Liver (tissue), 7 donors: ENCODE measurements at regions not wholly inside any gene's neighbourhood (a gene's known extent, or its start where the extent isn't known, plus 50 kb on each side); places are given as distances from the start of the nearest gene placed in this dataset.

Source experiments
- DNase-seq: peaks from one replicate; pipeline ENCODE4 v3.0.0-alpha.2; 2017; ENCODE audit warnings: low spot score
- H3K27ac ChIP-seq, 2 donors: one replicate each; pipeline ENCODE4 v1.7.0; 2013; ENCODE audit warnings: inconsistent platforms in 2 of 2, low read length in 2 of 2, control low read depth in 1 of 2, low read depth in 1 of 2, mild to moderate bottlenecking in 1 of 2
- H3K27me3 ChIP-seq, 4 donors: one replicate each; pipeline versions ENCODE4 v1.6.1 to v1.7.0; 2013; ENCODE audit warnings: low read length in 3 of 4, inconsistent platforms in 1 of 4, mild to moderate bottlenecking in 1 of 4, moderate library complexity in 1 of 4; ENCODE audit not compliant: control insufficient read depth in 4 of 4, insufficient read depth in 4 of 4
- H3K36me3 ChIP-seq, 4 donors: one replicate each; pipeline versions ENCODE4 v1.6.1 to v1.7.0; 2013; ENCODE audit warnings: low read length in 3 of 4, mild to moderate bottlenecking in 3 of 4, low read depth in 1 of 4, moderate library complexity in 1 of 4; ENCODE audit not compliant: control insufficient read depth in 4 of 4, insufficient read depth in 3 of 4
- H3K4me1 ChIP-seq, 4 donors: one replicate each; pipeline versions ENCODE4 v1.6.1 to v1.7.0; 2013; ENCODE audit warnings: low read length in 3 of 4, mild to moderate bottlenecking in 3 of 4, moderate library complexity in 1 of 4; ENCODE audit not compliant: control insufficient read depth in 4 of 4, insufficient read depth in 4 of 4
- H3K4me3 ChIP-seq, 3 donors: one replicate each; pipeline versions ENCODE4 v1.6.1 to v1.7.0; 2013; ENCODE audit warnings: low read length in 3 of 3, control low read depth in 1 of 3, low read depth in 1 of 3, mild to moderate bottlenecking in 1 of 3
- H3K9ac ChIP-seq, 2 donors: one replicate each; pipeline ENCODE4 v1.7.0; 2013; ENCODE audit warnings: low read length in 2 of 2, mild to moderate bottlenecking in 2 of 2, moderate library complexity in 2 of 2, control low read depth in 1 of 2, low read depth in 1 of 2
- H3K9me3 ChIP-seq, 4 donors: one replicate each; pipeline versions ENCODE4 v1.6.1 to v1.7.0; 2013; ENCODE audit warnings: low read length in 3 of 4; ENCODE audit not compliant: control insufficient read depth in 4 of 4
- FOXA1 ChIP-seq: IDR thresholded peaks from 2 replicates; pipeline ENCODE4 v1.6.1; 2016; ENCODE audit warnings: antibody characterized with exemption
- FOXA2 ChIP-seq: IDR thresholded peaks from 2 replicates; pipeline ENCODE4 v1.6.1; 2016; ENCODE audit warnings: antibody characterized with exemption
- GABPA ChIP-seq, 2 donors: IDR thresholded peaks in 1 of 2; conservative IDR thresholded peaks in 1 of 2; 2 replicates each; pipeline ENCODE4 v1.6.1; 2016; ENCODE audit warnings: antibody characterized with exemption in 2 of 2, mild to moderate bottlenecking in 1 of 2, moderate library complexity in 1 of 2
- HNF4A ChIP-seq, 2 donors: conservative IDR thresholded peaks; 2 replicates each; pipeline ENCODE4 v1.6.1; 2016; ENCODE audit warnings: antibody characterized with exemption in 2 of 2, mild to moderate bottlenecking in 2 of 2
- HNF4G ChIP-seq: IDR thresholded peaks from 2 replicates; pipeline ENCODE4 v1.6.1; 2016; ENCODE audit warnings: antibody characterized with exemption
- JUND ChIP-seq, 2 donors: IDR thresholded peaks; 2 replicates each; pipeline ENCODE4 v1.6.1; 2016; ENCODE audit warnings: antibody characterized with exemption in 2 of 2
- MAX ChIP-seq: IDR thresholded peaks from 2 replicates; pipeline ENCODE4 v1.6.1; 2016; ENCODE audit warnings: antibody characterized with exemption
- NR2F2 ChIP-seq: IDR thresholded peaks from 2 replicates; pipeline ENCODE4 v1.6.1; 2016; ENCODE audit warnings: antibody characterized with exemption
- RXRA ChIP-seq, 2 donors: IDR thresholded peaks; 2 replicates each; pipeline ENCODE4 v1.6.1; 2017 to 2018; ENCODE audit warnings: antibody characterized with exemption in 2 of 2, mild to moderate bottlenecking in 1 of 2
- SP1 ChIP-seq: IDR thresholded peaks from 2 replicates; pipeline ENCODE4 v1.6.1; 2018; ENCODE audit warnings: antibody characterized with exemption, mild to moderate bottlenecking
- TAF1 ChIP-seq: conservative IDR thresholded peaks from 2 replicates; pipeline ENCODE4 v1.6.1; 2016; ENCODE audit warnings: antibody characterized with exemption, mild to moderate bottlenecking
- YY1 ChIP-seq: IDR thresholded peaks from 2 replicates; pipeline ENCODE4 v1.6.1; 2016; ENCODE audit warnings: antibody characterized with exemption, mild to moderate bottlenecking
- WGBS: extraction: QIAGEN DNeasy Blood & Tissue Kit; methylation state at CpG from one replicate; pipeline ENCODE4 v1.1.7; 2013; 5-methylcytosine and 5-hydroxymethylcytosine counted together
- TF ChIP-seq, protein P1 (sequence below): IDR thresholded peaks from 2 replicates; pipeline ENCODE4 v1.6.1; 2016; ENCODE audit warnings: antibody characterized with exemption
- TF ChIP-seq, protein P2 (sequence below): IDR thresholded peaks from 2 replicates; pipeline ENCODE4 v1.6.1; 2016; ENCODE audit warnings: antibody characterized with exemption
- donor health status: healthy.
- donor health status: healthy.
- donor health status: healthy.
- donor health status: healthy.

- no peaks in the 10 kb centered on the region for H3K4me1 ChIP-seq
- 75% methylated on average over 3 of the region's 3 CpGs for WGBS
These were observed 185.7 kb upstream of the TOPAZ1 start for GRCh38 chr3:44055951-44056350.

GRCh38 chr3:44056446-44057240, 185.0 kb upstream of the TOPAZ1 start:
- no peak overlapping the region for H3K9ac ChIP-seq
- H3K4me3 ChIP-seq: no peak overlapping the region
- peaks cover 0 to 4% (median 1%) of the 10 kb centered on the region in 4 donors for H3K27me3 ChIP-seq
- H3K27ac ChIP-seq: no peak overlapping the region
- no peaks in the 10 kb centered on the region for H3K9me3 ChIP-seq
- WGBS: 84% methylated on average over 10 of the region's 10 CpGs
- H3K4me1 ChIP-seq: no peaks in the 10 kb centered on the region
- DNase-seq: no peak
- TF ChIP-seq, protein P1, sequence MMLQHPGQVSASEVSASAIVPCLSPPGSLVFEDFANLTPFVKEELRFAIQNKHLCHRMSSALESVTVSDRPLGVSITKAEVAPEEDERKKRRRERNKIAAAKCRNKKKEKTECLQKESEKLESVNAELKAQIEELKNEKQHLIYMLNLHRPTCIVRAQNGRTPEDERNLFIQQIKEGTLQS: no peak
- TF ChIP-seq YY1 (no peak), JUND (IDR thresholded peaks at IDR 0.05) (no peak), TAF1 (no peak)
- H3K36me3 ChIP-seq: no peaks in the 10 kb centered on the region

More at GRCh38 chr3:44055951-44056350, 185.7 kb upstream of the TOPAZ1 start:
- Histone ChIP-seq H3K9ac (no peak overlapping the region), H3K27ac (no peak overlapping the region), H3K36me3 (no peaks in the 10 kb centered on the region), H3K27me3 (peaks cover 0 to 4% (median 1%) of the 10 kb centered on the region in 4 donors), H3K4me3 (no peak overlapping the region), H3K9me3 (no peaks in the 10 kb centered on the region)
- no peak for DNase-seq
- no peak for TF ChIP-seq FOXA1
- no peak for TF ChIP-seq HNF4A (conservative IDR thresholded peaks at IDR 0.05)
- TF ChIP-seq FOXA2: no peak
- no peak for TF ChIP-seq MAX
- TF ChIP-seq NR2F2: no peak
- TF ChIP-seq GABPA (IDR thresholded peaks at IDR 0.05 in 1 of 2, conservative IDR thresholded peaks at IDR 0.05 in 1 of 2): no peak
- TF ChIP-seq SP1: no peak
- TF ChIP-seq, protein P2, sequence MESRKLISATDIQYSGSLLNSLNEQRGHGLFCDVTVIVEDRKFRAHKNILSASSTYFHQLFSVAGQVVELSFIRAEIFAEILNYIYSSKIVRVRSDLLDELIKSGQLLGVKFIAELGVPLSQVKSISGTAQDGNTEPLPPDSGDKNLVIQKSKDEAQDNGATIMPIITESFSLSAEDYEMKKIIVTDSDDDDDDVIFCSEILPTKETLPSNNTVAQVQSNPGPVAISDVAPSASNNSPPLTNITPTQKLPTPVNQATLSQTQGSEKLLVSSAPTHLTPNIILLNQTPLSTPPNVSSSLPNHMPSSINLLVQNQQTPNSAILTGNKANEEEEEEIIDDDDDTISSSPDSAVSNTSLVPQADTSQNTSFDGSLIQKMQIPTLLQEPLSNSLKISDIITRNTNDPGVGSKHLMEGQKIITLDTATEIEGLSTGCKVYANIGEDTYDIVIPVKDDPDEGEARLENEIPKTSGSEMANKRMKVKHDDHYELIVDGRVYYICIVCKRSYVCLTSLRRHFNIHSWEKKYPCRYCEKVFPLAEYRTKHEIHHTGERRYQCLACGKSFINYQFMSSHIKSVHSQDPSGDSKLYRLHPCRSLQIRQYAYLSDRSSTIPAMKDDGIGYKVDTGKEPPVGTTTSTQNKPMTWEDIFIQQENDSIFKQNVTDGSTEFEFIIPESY: no peak
- TF ChIP-seq, protein P1: no peak
- no peak for TF ChIP-seq RXRA (IDR thresholded peaks at IDR 0.05)
- no peak for TF ChIP-seq JUND (IDR thresholded peaks at IDR 0.05)
- TF ChIP-seq HNF4G: no peak
- TF ChIP-seq YY1: no peak

DNA sequence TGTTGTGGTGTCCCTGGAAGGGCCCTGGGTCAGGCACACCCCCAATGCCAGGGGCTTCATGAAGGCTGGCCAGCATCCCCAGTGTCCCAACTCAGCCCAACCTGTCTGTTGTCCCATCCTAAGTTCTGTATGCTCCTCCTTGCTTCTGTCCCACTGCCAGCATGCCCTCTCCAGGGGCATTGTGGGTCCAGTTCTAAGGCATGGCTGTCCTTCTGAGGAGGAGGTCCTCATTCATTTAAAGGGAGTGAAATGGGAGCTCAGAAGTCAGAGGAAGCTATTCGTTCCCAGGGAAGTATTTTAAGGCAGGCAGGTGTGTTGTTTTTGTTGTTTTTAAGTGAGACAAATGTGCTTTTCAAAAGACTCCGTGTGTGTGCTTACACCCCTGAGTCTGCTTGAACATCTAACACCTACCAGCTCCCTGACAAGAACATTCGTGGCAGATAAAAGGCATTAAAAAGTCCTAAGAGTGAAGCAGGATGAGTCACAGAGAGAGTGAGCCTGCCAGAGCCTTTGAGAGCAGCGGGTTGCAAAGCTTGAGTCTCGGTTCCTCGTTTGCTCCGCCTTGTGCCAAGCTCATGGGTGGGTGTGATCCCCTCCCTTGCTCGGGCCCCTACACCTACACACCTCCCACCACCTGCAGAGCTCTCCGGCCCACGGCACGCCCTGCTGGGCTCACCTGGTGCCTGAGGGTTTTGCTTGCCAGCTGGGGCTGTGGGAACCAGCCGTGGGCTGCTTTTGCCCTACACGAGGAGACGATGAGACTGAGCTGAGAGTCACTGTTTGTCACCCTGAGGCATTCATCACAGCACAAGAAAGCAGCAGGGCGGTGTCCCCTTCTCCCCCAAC, 183.4 kb upstream of the TOPAZ1 start:
- H3K4me3 ChIP-seq: no peak overlapping the region
- H3K27me3 ChIP-seq: peaks cover 0 to 4% (median 2%) of the 10 kb centered on the region in 4 donors
- no peaks in the 10 kb centered on the region for H3K4me1 ChIP-seq
- no peak overlapping the region for H3K27ac ChIP-seq
- H3K9ac ChIP-seq: no peak overlapping the region
- DNase-seq: no peak
- H3K9me3 ChIP-seq: no peaks in the 10 kb centered on the region
- TF ChIP-seq, protein P2: no peak
- TF ChIP-seq HNF4A (conservative IDR thresholded peaks at IDR 0.05) (no peak), MAX (no peak)
- WGBS: 19% methylated on average over 15 of the region's 15 CpGs
- no peaks in the 10 kb centered on the region for H3K36me3 ChIP-seq
